ENCODE measurements at regions not wholly inside any gene's neighbourhood (a gene's known extent, or its start where the extent isn't known, plus 50 kb on each side); places are given as distances from the start of the nearest gene placed in this dataset.
"Not testable (repeated sequence)": the region's sequence is repeated elsewhere in the genome, so short reads cannot be mapped to it uniquely, and the experiment has no call there.

GRCh38 chr1:209187589-209187988 lies 395.9 kb upstream of the CAMK1G start:
- DNase-seq (ENCODE audit: low read depth) = no peak

- no peak for DNase-seq (ENCODE audit: low read depth)
These were observed 392.8 kb upstream of the CAMK1G start for GRCh38 chr1:209190591-209191261.

GRCh38 chr1:209191262-209191634 lies 392.3 kb upstream of the CAMK1G start:
- no peak for DNase-seq (ENCODE audit: low read depth)

- no peak for DNase-seq (ENCODE audit: low read depth)
These were observed 387.4 kb upstream of the CAMK1G start for GRCh38 chr1:209196140-209196539.

- no peak for DNase-seq (ENCODE audit: low read depth)
These were observed 384.4 kb upstream of the CAMK1G start for GRCh38 chr1:209198961-209199750.

- DNase-seq (ENCODE audit: low read depth) = no peak
These were observed 383.7 kb upstream of the CAMK1G start for GRCh38 chr1:209199822-209200221.

- not testable (repeated sequence) for DNase-seq (ENCODE audit: low read depth)
These were observed 381.2 kb upstream of the CAMK1G start for GRCh38 chr1:209202321-209202720.

GRCh38 chr1:209202830-209203532 lies 380.5 kb upstream of the CAMK1G start:
- DNase-seq (ENCODE audit: low read depth) = no peak

GRCh38 chr1:209203533-209203895 lies 380.0 kb upstream of the CAMK1G start:
- DNase-seq (ENCODE audit: low read depth) = no peak

GRCh38 chr1:209205039-209205438 lies 378.5 kb upstream of the CAMK1G start:
- DNase-seq (ENCODE audit: low read depth) = no peak

- no peak for DNase-seq (ENCODE audit: low read depth)
These were observed 376.3 kb upstream of the CAMK1G start for GRCh38 chr1:209207126-209207700.

GRCh38 chr1:209207701-209208286 lies 375.7 kb upstream of the CAMK1G start:
- DNase-seq (ENCODE audit: low read depth) = no peak

- no peak for DNase-seq (ENCODE audit: low read depth)
These were observed 374.9 kb upstream of the CAMK1G start for GRCh38 chr1:209208648-209209047.

- DNase-seq (ENCODE audit: low read depth) = no peak
These were observed 369.5 kb upstream of the CAMK1G start for GRCh38 chr1:209213989-209214388.

GRCh38 chr1:209215826-209216225 lies 367.7 kb upstream of the CAMK1G start:
- DNase-seq (ENCODE audit: low read depth) = no peak

GRCh38 chr1:209218113-209218512 lies 365.4 kb upstream of the CAMK1G start:
- no peak for DNase-seq (ENCODE audit: low read depth)

- DNase-seq (ENCODE audit: low read depth) = no peak
These were observed 364.5 kb upstream of the CAMK1G start for GRCh38 chr1:209218981-209219380.

- no peak for DNase-seq (ENCODE audit: low read depth)
These were observed 363.6 kb upstream of the CAMK1G start for GRCh38 chr1:209219791-209220524.

GRCh38 chr1:209222826-209223225 lies 360.7 kb upstream of the CAMK1G start:
- DNase-seq (ENCODE audit: low read depth) = no peak

GRCh38 chr1:209223791-209224190 lies 359.7 kb upstream of the CAMK1G start:
- no peak for DNase-seq (ENCODE audit: low read depth)

- DNase-seq (ENCODE audit: low read depth) = no peak
These were observed 358.6 kb upstream of the CAMK1G start for GRCh38 chr1:209224886-209225285.

GRCh38 chr1:209227171-209227570 lies 356.3 kb upstream of the CAMK1G start:
- DNase-seq (ENCODE audit: low read depth) = no peak
